ENCODE measurements at regions not wholly inside any gene's neighbourhood (a gene's known extent, or its start where the extent isn't known, plus 50 kb on each side); places are given as distances from the start of the nearest gene placed in this dataset.
"Not testable (repeated sequence)": the region's sequence is repeated elsewhere in the genome, so short reads cannot be mapped to it uniquely, and the experiment has no call there.

GRCh38 chr4:115219315-115219860 lies 106.0 kb upstream of the NDST4 start:
- in situ Hi-C loops (cut with MboI; ENCODE audit: low sequenced_read_pairs, unreplicated experiment): no loop called here

GRCh38 chr4:115215935-115216334 lies 102.5 kb upstream of the NDST4 start:
- in situ Hi-C loops (cut with MboI; ENCODE audit: low sequenced_read_pairs, unreplicated experiment): no loop called here
- no peak for DNase-seq (ENCODE audit: low spot score)
- TF ChIP-seq, protein P1, sequence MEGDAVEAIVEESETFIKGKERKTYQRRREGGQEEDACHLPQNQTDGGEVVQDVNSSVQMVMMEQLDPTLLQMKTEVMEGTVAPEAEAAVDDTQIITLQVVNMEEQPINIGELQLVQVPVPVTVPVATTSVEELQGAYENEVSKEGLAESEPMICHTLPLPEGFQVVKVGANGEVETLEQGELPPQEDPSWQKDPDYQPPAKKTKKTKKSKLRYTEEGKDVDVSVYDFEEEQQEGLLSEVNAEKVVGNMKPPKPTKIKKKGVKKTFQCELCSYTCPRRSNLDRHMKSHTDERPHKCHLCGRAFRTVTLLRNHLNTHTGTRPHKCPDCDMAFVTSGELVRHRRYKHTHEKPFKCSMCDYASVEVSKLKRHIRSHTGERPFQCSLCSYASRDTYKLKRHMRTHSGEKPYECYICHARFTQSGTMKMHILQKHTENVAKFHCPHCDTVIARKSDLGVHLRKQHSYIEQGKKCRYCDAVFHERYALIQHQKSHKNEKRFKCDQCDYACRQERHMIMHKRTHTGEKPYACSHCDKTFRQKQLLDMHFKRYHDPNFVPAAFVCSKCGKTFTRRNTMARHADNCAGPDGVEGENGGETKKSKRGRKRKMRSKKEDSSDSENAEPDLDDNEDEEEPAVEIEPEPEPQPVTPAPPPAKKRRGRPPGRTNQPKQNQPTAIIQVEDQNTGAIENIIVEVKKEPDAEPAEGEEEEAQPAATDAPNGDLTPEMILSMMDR (IDR thresholded peaks at IDR 0.05; ENCODE audit: borderline replicate concordance, control extremely low read depth, extremely low read depth, insufficient read depth, missing control alignments): no peak

More at GRCh38 chr4:115219315-115219860, 106.0 kb upstream of the NDST4 start:
- no peak for DNase-seq (ENCODE audit: low spot score)
- TF ChIP-seq, protein P1 (IDR thresholded peaks at IDR 0.05; ENCODE audit: borderline replicate concordance, control extremely low read depth, extremely low read depth, insufficient read depth, missing control alignments): no peak

DNA sequence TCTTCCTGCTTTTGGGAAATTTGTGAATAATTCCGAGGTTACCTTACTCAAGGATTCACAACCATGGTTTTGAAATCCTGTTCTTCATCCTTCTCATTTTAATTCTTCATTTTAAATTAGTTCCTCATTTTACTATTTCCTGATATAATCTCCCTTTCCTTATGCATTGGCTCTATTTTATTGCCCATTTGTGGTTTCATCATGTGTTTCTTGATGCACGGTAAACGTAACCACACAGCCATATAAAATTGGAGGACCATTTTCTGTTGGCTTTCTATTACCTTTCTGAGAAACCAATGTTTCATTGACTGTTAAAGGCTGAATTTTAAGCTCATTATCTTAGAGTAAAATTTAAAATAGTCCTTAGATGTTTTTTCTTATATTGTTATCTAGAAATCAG lies 100.3 kb upstream of the NDST4 start:
- DNase-seq (ENCODE audit: low spot score): no peak
- in situ Hi-C loops (cut with MboI; ENCODE audit: low sequenced_read_pairs, unreplicated experiment): no loop called here
- TF ChIP-seq, protein P1 (IDR thresholded peaks at IDR 0.05; ENCODE audit: borderline replicate concordance, control extremely low read depth, extremely low read depth, insufficient read depth, missing control alignments): no peak

GRCh38 chr4:115201042-115201330 lies 87.6 kb upstream of the NDST4 start:
- no peak for DNase-seq (ENCODE audit: low spot score)
- TF ChIP-seq, protein P1 (IDR thresholded peaks at IDR 0.05; ENCODE audit: borderline replicate concordance, control extremely low read depth, extremely low read depth, insufficient read depth, missing control alignments): no peak
- in situ Hi-C loops (cut with MboI; ENCODE audit: low sequenced_read_pairs, unreplicated experiment): no loop called here

GRCh38 chr4:115200201-115201041 lies 87.0 kb upstream of the NDST4 start:
- in situ Hi-C loops (cut with MboI; ENCODE audit: low sequenced_read_pairs, unreplicated experiment); DNase-seq (ENCODE audit: low spot score): not testable (repeated sequence)

GRCh38 chr4:115194612-115195011 lies 81.2 kb upstream of the NDST4 start:
- in situ Hi-C loops (cut with MboI; ENCODE audit: low sequenced_read_pairs, unreplicated experiment); DNase-seq (ENCODE audit: low spot score): not testable (repeated sequence)

- TF ChIP-seq, protein P1 (IDR thresholded peaks at IDR 0.05; ENCODE audit: borderline replicate concordance, control extremely low read depth, extremely low read depth, insufficient read depth, missing control alignments): no peak
- in situ Hi-C loops (cut with MboI; ENCODE audit: low sequenced_read_pairs, unreplicated experiment): no loop called here
- no peak for DNase-seq (ENCODE audit: low spot score)
Measured at GRCh38 chr4:115190529-115190928, 77.1 kb upstream of the NDST4 start.
